OCI-LY3 (cell line): ENCODE measurements at regions not wholly inside any gene's neighbourhood (a gene's known extent, or its start where the extent isn't known, plus 50 kb on each side); places are given as distances from the start of the nearest gene placed in this dataset.

Experiments
- H2AFZ ChIP-seq: fragments of 200-600, 300-600 bp; shearing (Covaris generic); 2 replicates; pipeline ENCODE4 v1.6.0; 2014; ENCODE audit warnings: antibody characterized with exemption, low read depth, low read length
- H3K27ac ChIP-seq: fragments of 200-600, 300-600 bp; sonication (generic); 2 replicates; pipeline ENCODE4 v1.5.1; 2014; ENCODE audit warnings: mild to moderate bottlenecking, low read length, moderate library complexity, mixed read lengths
- H3K27me3 ChIP-seq: fragments of 200-600, 300-600 bp; sonication (generic); 2 replicates; pipeline ENCODE4 v1.6.1; 2014; ENCODE audit warnings: low read depth, low read length, mixed read lengths
- H3K36me3 ChIP-seq: fragments of 200-600, 300-600 bp; sonication (generic); replicated peaks from 2 replicates; pipeline ENCODE3; 2014; ENCODE audit warnings: low read depth, low read length, mixed read lengths
- H3K4me1 ChIP-seq: fragments of 300-600, 200-600 bp; sonication (generic); 2 replicates; pipeline ENCODE4 v1.6.1; 2014; ENCODE audit warnings: low read length, mixed read lengths
- H3K4me2 ChIP-seq: fragments of 200-600, 300-600 bp; sonication (generic); 2 replicates; pipeline ENCODE4 v1.6.1; 2014; ENCODE audit warnings: low read length, mixed read lengths
- H3K4me3 ChIP-seq: fragments of 300-600, 200-600 bp; sonication (generic); 2 replicates; pipeline ENCODE4 v1.5.1; 2014; ENCODE audit warnings: antibody characterized with exemption, mild to moderate bottlenecking, low read length, moderate library complexity
- H3K79me2 ChIP-seq: fragments of 300-600, 200-600 bp; shearing (Covaris generic); 2 replicates; pipeline ENCODE4 v1.6.1; 2014; ENCODE audit warnings: mild to moderate bottlenecking, low read length, mixed read lengths
- H3K9ac ChIP-seq: fragments of 300-600, 200-600 bp; shearing (Covaris generic); 2 replicates; pipeline ENCODE4 v1.6.0; 2014; ENCODE audit warnings: mild to moderate bottlenecking, low read length, moderate library complexity
- H3K9me3 ChIP-seq: fragments of 200-600, 300-600 bp; shearing (Covaris generic); 2 replicates; pipeline ENCODE4 v1.6.1; 2014; ENCODE audit warnings: low read length, mixed read lengths; ENCODE audit not compliant: insufficient read depth
- H4K20me1 ChIP-seq: fragments of 200-600, 300-600 bp; sonication (generic); 2 replicates; pipeline ENCODE4 v1.6.1; 2016; ENCODE audit warnings: low read length, mixed read lengths; ENCODE audit not compliant: insufficient read depth
- EZH2phosphoT487 ChIP-seq: fragments of 200-600 bp; shearing (Covaris generic); IDR thresholded peaks from 2 replicates; pipeline ENCODE4 v1.6.1; 2018; ENCODE audit warnings: antibody characterized with exemption, mixed run types, low read depth
- TF ChIP-seq, protein P1 (sequence below): fragments of 200-600, 300-600 bp; sonication (generic); IDR thresholded peaks from 2 replicates; pipeline ENCODE4 v1.5.1; 2014; ENCODE audit warnings: antibody characterized with exemption, low read length, low read depth

DNA sequence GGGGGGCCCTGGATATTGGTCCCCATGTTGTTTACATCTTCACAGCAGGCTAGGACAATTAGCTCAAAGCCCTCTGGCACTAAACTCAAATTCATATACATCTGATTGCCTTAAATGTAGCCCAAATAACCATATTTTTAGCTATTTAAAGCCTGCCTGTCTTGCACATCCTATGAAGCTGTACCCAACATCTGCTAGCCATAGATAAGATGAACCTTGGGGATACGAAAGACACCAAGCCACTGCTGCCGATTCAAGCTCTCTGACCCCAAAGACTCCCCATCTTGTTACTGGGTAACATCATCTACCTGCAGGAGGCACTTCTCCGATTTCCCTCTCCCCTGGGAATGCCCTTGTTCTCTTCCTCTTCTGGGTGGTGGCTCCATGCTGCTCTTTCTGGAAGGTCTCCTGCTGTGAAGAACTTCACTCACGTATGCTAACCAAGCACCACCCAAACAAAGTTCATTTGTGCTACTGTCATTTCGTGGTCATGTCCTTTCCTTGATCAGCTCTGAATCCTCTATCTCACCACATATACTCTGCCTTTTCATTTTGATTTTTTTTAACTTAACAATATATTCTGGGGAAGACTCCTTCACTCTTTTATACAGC, 107.7 kb upstream of the ATXN3L start:
- TF ChIP-seq, protein P1, sequence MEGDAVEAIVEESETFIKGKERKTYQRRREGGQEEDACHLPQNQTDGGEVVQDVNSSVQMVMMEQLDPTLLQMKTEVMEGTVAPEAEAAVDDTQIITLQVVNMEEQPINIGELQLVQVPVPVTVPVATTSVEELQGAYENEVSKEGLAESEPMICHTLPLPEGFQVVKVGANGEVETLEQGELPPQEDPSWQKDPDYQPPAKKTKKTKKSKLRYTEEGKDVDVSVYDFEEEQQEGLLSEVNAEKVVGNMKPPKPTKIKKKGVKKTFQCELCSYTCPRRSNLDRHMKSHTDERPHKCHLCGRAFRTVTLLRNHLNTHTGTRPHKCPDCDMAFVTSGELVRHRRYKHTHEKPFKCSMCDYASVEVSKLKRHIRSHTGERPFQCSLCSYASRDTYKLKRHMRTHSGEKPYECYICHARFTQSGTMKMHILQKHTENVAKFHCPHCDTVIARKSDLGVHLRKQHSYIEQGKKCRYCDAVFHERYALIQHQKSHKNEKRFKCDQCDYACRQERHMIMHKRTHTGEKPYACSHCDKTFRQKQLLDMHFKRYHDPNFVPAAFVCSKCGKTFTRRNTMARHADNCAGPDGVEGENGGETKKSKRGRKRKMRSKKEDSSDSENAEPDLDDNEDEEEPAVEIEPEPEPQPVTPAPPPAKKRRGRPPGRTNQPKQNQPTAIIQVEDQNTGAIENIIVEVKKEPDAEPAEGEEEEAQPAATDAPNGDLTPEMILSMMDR = no peak
- no peak for TF ChIP-seq EZH2phosphoT487
- H3K36me3 ChIP-seq = no peaks in the 10 kb centered on the region
- no peaks in the 10 kb centered on the region for H3K4me1 ChIP-seq
- H4K20me1 ChIP-seq = no peaks in the 10 kb centered on the region
- no peak overlapping the region for H3K4me3 ChIP-seq
- H2AFZ ChIP-seq = no peak overlapping the region
- no peak overlapping the region for H3K27ac ChIP-seq
- no peaks in the 10 kb centered on the region for H3K27me3 ChIP-seq
- no peaks in the 10 kb centered on the region for H3K79me2 ChIP-seq
- H3K4me2 ChIP-seq = no peak overlapping the region
- H3K9ac ChIP-seq = no peak overlapping the region
- no peaks in the 10 kb centered on the region for H3K9me3 ChIP-seq

DNA sequence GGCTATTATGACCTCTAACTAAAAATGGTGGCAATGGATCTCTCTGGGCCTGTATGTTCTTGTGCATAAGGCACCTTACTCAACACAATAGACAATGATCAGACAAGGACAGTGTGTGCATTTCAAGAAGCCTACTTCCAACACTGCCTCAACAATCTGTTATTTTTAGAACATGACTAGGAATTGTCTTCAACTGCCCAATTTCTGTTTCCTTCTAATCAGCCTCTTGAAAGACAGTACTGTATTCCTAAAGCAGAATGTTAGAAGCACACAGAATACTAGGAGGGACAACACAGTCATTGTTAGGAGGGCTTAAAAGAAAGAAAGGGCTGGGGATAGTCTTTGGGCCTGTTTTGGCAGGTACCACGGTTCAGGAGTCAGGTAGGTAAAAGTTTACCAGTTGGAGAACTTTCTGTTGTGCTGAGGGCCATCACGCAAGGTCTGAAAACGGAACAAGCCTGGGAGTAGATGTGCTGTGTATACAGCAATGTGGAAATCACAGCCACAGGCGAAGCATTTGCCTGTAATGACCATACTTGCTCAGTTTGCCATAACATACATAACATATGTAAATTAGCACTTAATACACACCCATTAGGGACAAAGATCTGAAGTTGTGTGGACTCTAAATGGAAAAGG, 100.8 kb upstream of the ATXN3L start:
- H3K27me3 ChIP-seq = no peaks in the 10 kb centered on the region
- H3K9ac ChIP-seq = no peak overlapping the region
- no peaks in the 10 kb centered on the region for H3K79me2 ChIP-seq
- H4K20me1 ChIP-seq = no peaks in the 10 kb centered on the region
- no peaks in the 10 kb centered on the region for H3K36me3 ChIP-seq
- no peak for TF ChIP-seq EZH2phosphoT487
- TF ChIP-seq, protein P1 = no peak
- H3K27ac ChIP-seq = no peak overlapping the region
- H3K4me3 ChIP-seq = no peak overlapping the region
- no peak overlapping the region for H2AFZ ChIP-seq
- no peaks in the 10 kb centered on the region for H3K9me3 ChIP-seq
- no peak overlapping the region for H3K4me2 ChIP-seq
- no peaks in the 10 kb centered on the region for H3K4me1 ChIP-seq

DNA sequence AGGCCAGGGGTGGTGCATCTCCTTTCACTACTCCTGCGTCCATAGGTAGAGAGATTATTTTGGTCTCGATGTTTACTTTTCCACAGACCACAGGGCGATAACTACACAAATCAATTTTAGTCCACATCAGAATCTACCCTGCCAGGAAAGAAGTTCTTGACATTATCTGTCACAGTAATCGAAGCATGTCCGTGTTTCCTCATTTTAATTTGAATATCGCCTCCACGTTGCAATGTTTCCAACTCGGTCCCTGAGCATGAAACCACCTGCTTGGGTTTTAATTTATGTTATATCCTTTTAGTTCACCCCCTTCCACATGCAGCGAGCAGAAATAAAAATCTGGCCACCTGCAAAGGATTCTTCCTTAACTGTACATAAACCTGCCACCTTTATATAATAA, 100.1 kb upstream of the ATXN3L start:
- Histone ChIP-seq H3K79me2 (no peaks in the 10 kb centered on the region), H3K4me2 (peak overlapping the region; percentile 24; the same call in 1 of the 2 replicates), H2AFZ (no peak overlapping the region), H3K36me3 (no peaks in the 10 kb centered on the region), H3K27ac (no peak overlapping the region), H3K4me1 (no peaks in the 10 kb centered on the region), H3K9me3 (no peaks in the 10 kb centered on the region), H3K27me3 (no peaks in the 10 kb centered on the region), H3K4me3 (no peak overlapping the region), H4K20me1 (no peaks in the 10 kb centered on the region), H3K9ac (no peak overlapping the region)
- TF ChIP-seq, protein P1 = no peak
- no peak for TF ChIP-seq EZH2phosphoT487

DNA sequence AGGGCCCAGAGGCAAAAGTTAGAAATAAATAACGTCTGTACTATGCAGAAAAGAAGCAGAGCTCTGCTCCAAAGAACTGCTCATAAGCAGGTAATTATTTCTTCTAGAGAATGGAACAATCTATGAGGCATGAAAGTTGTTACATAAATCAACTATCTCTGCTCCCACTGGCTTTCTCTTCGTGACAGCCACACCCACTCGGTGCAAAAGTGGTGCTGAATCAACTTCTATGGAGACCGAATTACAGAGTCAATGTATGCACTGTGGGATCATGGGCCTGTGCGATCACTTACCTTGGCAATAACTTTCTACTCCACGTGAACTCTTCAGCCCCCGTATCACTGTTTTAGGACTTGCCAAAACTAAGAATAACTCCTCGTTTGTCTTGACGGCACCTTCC, 99.4 kb upstream of the ATXN3L start:
- H3K36me3 ChIP-seq = no peaks in the 10 kb centered on the region
- no peak overlapping the region for H3K9ac ChIP-seq
- TF ChIP-seq, protein P1 = no peak
- no peak for TF ChIP-seq EZH2phosphoT487
- no peaks in the 10 kb centered on the region for H3K4me1 ChIP-seq
- no peaks in the 10 kb centered on the region for H3K79me2 ChIP-seq
- H3K4me3 ChIP-seq = no peak overlapping the region
- no peak overlapping the region for H3K4me2 ChIP-seq
- H3K9me3 ChIP-seq = no peaks in the 10 kb centered on the region
- no peak overlapping the region for H3K27ac ChIP-seq
- no peaks in the 10 kb centered on the region for H3K27me3 ChIP-seq
- no peaks in the 10 kb centered on the region for H4K20me1 ChIP-seq
- H2AFZ ChIP-seq = no peak overlapping the region
